ENCODE measurements at regions not wholly inside any gene's neighbourhood (a gene's known extent, or its start where the extent isn't known, plus 50 kb on each side); places are given as distances from the start of the nearest gene placed in this dataset.

GRCh38 chr16:35559911-35560636 is 2100.7 kb downstream of the TP53TG3F start:
- ChIA-PET POLR2A (no interaction called here), CTCF (no interaction called here)
- H3K4me3 ChIP-seq (ENCODE audit: low read depth, low read length) = no peak overlapping the region
- no peak for DNase-seq (ENCODE audit: low read depth)
- no peaks in the 10 kb centered on the region for H3K27me3 ChIP-seq (ENCODE audit: control insufficient read depth, insufficient read depth, low read length)
- no peaks in the 10 kb centered on the region for H3K36me3 ChIP-seq (ENCODE audit: control insufficient read depth, insufficient read depth, low read length)
- no peak for TF ChIP-seq CTCF (IDR thresholded peaks at IDR 0.05; ENCODE audit: insufficient read depth, low read depth, low read length)

DNA sequence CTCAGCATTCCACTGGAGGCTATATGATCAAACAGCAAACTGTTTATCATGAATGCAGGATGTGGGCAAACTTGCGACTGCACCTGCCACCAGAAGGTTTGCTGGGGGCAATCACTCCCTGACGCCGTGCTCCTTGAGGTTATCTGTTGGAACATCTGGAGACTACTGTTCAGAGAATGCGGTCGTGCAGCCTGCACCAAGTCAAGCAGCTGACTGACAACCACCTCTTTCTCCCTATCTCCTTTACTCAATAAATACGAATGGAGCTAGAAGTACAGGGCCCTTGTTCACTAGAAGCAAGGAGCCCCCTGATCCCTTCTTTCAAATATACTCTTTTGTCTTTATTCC is 2101.2 kb downstream of the TP53TG3F start:
- TF ChIP-seq CTCF (IDR thresholded peaks at IDR 0.05; ENCODE audit: insufficient read depth, low read depth, low read length) = no peak
- DNase-seq (ENCODE audit: low read depth) = no peak
- H3K27me3 ChIP-seq (ENCODE audit: control insufficient read depth, insufficient read depth, low read length) = no peaks in the 10 kb centered on the region
- ChIA-PET CTCF (no interaction called here), POLR2A (no interaction called here)
- no peak overlapping the region for H3K4me3 ChIP-seq (ENCODE audit: low read depth, low read length)
- no peaks in the 10 kb centered on the region for H3K36me3 ChIP-seq (ENCODE audit: control insufficient read depth, insufficient read depth, low read length)

DNA sequence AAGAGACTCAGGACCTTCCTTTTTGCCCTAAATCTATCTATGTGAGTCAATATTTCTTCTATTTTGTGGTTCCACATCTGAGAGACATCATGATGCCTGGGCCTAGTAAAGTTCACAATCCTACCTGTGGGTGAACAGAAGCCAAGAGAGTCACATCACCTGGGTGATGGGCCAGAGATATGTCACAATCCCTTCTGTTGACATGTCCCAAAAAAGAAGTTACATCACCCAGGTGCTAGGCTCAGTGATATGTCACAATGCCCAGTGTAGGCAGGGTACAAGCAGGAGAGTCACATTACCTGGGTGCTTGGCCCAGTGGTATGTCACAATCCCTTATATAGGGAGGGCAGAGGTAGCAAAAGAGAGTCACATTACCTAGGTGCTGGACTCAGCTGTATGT is 2101.9 kb downstream of the TP53TG3F start:
- CTCF ChIA-PET = no interaction called here
- no peak for TF ChIP-seq CTCF (IDR thresholded peaks at IDR 0.05; ENCODE audit: insufficient read depth, low read depth, low read length)
- no peaks in the 10 kb centered on the region for H3K36me3 ChIP-seq (ENCODE audit: control insufficient read depth, insufficient read depth, low read length)
- no peaks in the 10 kb centered on the region for H3K27me3 ChIP-seq (ENCODE audit: control insufficient read depth, insufficient read depth, low read length)
- DNase-seq (ENCODE audit: low read depth) = no peak
- POLR2A ChIA-PET = no interaction called here
- no peak overlapping the region for H3K4me3 ChIP-seq (ENCODE audit: low read depth, low read length)

DNA sequence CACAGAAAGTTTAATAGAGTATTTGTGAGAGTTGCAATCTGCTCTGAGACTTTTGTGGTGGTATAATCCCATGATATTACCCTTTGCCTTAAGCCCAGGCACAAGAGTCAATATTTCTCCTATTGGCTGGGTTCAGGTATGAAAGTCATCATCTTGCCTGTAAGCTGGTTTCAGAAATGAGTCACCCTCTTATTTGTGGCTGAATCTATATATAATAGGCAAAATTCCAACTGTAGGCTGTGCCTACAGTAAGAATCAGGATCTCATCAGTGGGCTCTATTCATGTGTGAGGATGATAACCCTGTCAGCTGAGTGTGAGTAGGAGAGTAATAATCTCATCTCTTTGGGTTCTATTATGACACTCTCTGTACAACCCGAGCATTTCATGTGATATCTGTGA is 2103.1 kb downstream of the TP53TG3F start:
- Histone ChIP-seq H3K4me3 (ENCODE audit: low read depth, low read length) (no peak overlapping the region), H3K36me3 (ENCODE audit: control insufficient read depth, insufficient read depth, low read length) (no peaks in the 10 kb centered on the region), H3K27me3 (ENCODE audit: control insufficient read depth, insufficient read depth, low read length) (no peaks in the 10 kb centered on the region)
- DNase-seq (ENCODE audit: low read depth) = no peak
- TF ChIP-seq CTCF (IDR thresholded peaks at IDR 0.05; ENCODE audit: insufficient read depth, low read depth, low read length) = no peak
- POLR2A ChIA-PET = no interaction called here
- CTCF ChIA-PET = no interaction called here

GRCh38 chr16:35562919-35563318 is 2103.5 kb downstream of the TP53TG3F start:
- ChIA-PET CTCF (no interaction called here), POLR2A (no interaction called here)
- TF ChIP-seq CTCF (IDR thresholded peaks at IDR 0.05; ENCODE audit: insufficient read depth, low read depth, low read length) = no peak
- no peak for DNase-seq (ENCODE audit: low read depth)
- Histone ChIP-seq H3K27me3 (ENCODE audit: control insufficient read depth, insufficient read depth, low read length) (no peaks in the 10 kb centered on the region), H3K4me3 (ENCODE audit: low read depth, low read length) (no peak overlapping the region), H3K36me3 (ENCODE audit: control insufficient read depth, insufficient read depth, low read length) (no peaks in the 10 kb centered on the region)
